Liver (tissue), 8 donors: ENCODE measurements at regions not wholly inside any gene's neighbourhood (a gene's known extent, or its start where the extent isn't known, plus 50 kb on each side); places are given as distances from the start of the nearest gene placed in this dataset.

Source experiments
- DNase-seq: peaks from one replicate; pipeline ENCODE4 v3.0.0-alpha.2; 2017; ENCODE audit warnings: low spot score
- H3K27ac ChIP-seq, 2 donors: one replicate each; pipeline ENCODE4 v1.7.0; 2013; ENCODE audit warnings: inconsistent platforms in 2 of 2, low read length in 2 of 2, control low read depth in 1 of 2, low read depth in 1 of 2, mild to moderate bottlenecking in 1 of 2
- H3K27me3 ChIP-seq, 4 donors: one replicate each; pipeline versions ENCODE4 v1.6.1 to v1.7.0; 2013; ENCODE audit warnings: low read length in 3 of 4, inconsistent platforms in 1 of 4, mild to moderate bottlenecking in 1 of 4, moderate library complexity in 1 of 4; ENCODE audit not compliant: control insufficient read depth in 4 of 4, insufficient read depth in 4 of 4
- H3K36me3 ChIP-seq, 4 donors: one replicate each; pipeline versions ENCODE4 v1.6.1 to v1.7.0; 2013; ENCODE audit warnings: low read length in 3 of 4, mild to moderate bottlenecking in 3 of 4, low read depth in 1 of 4, moderate library complexity in 1 of 4; ENCODE audit not compliant: control insufficient read depth in 4 of 4, insufficient read depth in 3 of 4
- H3K4me1 ChIP-seq, 4 donors: one replicate each; pipeline versions ENCODE4 v1.6.1 to v1.7.0; 2013; ENCODE audit warnings: low read length in 3 of 4, mild to moderate bottlenecking in 3 of 4, moderate library complexity in 1 of 4; ENCODE audit not compliant: control insufficient read depth in 4 of 4, insufficient read depth in 4 of 4
- H3K4me3 ChIP-seq, 3 donors: one replicate each; pipeline versions ENCODE4 v1.6.1 to v1.7.0; 2013; ENCODE audit warnings: low read length in 3 of 3, control low read depth in 1 of 3, low read depth in 1 of 3, mild to moderate bottlenecking in 1 of 3
- H3K9ac ChIP-seq, 2 donors: one replicate each; pipeline ENCODE4 v1.7.0; 2013; ENCODE audit warnings: low read length in 2 of 2, mild to moderate bottlenecking in 2 of 2, moderate library complexity in 2 of 2, control low read depth in 1 of 2, low read depth in 1 of 2
- H3K9me3 ChIP-seq, 4 donors: one replicate each; pipeline versions ENCODE4 v1.6.1 to v1.7.0; 2013; ENCODE audit warnings: low read length in 3 of 4; ENCODE audit not compliant: control insufficient read depth in 4 of 4
- ATF3 ChIP-seq: IDR thresholded peaks from 2 replicates; pipeline ENCODE4 v1.6.1; 2016; ENCODE audit warnings: antibody characterized with exemption
- EGR1 ChIP-seq, 2 donors: IDR thresholded peaks; 2 replicates each; pipeline ENCODE4 v1.6.1; 2016 to 2018; ENCODE audit warnings: antibody characterized with exemption in 2 of 2, low read depth in 2 of 2
- FOXA1 ChIP-seq: IDR thresholded peaks from 2 replicates; pipeline ENCODE4 v1.6.1; 2016; ENCODE audit warnings: antibody characterized with exemption
- FOXA2 ChIP-seq: IDR thresholded peaks from 2 replicates; pipeline ENCODE4 v1.6.1; 2016; ENCODE audit warnings: antibody characterized with exemption
- GABPA ChIP-seq, 2 donors: IDR thresholded peaks in 1 of 2; conservative IDR thresholded peaks in 1 of 2; 2 replicates each; pipeline ENCODE4 v1.6.1; 2016; ENCODE audit warnings: antibody characterized with exemption in 2 of 2, mild to moderate bottlenecking in 1 of 2, moderate library complexity in 1 of 2
- HNF4A ChIP-seq, 2 donors: conservative IDR thresholded peaks; 2 replicates each; pipeline ENCODE4 v1.6.1; 2016; ENCODE audit warnings: antibody characterized with exemption in 2 of 2, mild to moderate bottlenecking in 2 of 2
- HNF4G ChIP-seq: IDR thresholded peaks from 2 replicates; pipeline ENCODE4 v1.6.1; 2016; ENCODE audit warnings: antibody characterized with exemption
- JUND ChIP-seq, 2 donors: IDR thresholded peaks; 2 replicates each; pipeline ENCODE4 v1.6.1; 2016; ENCODE audit warnings: antibody characterized with exemption in 2 of 2
- MAX ChIP-seq: IDR thresholded peaks from 2 replicates; pipeline ENCODE4 v1.6.1; 2016; ENCODE audit warnings: antibody characterized with exemption
- NR2F2 ChIP-seq: IDR thresholded peaks from 2 replicates; pipeline ENCODE4 v1.6.1; 2016; ENCODE audit warnings: antibody characterized with exemption
- RAD21 ChIP-seq, 2 donors: IDR thresholded peaks; 2 replicates each; pipeline ENCODE4 v1.6.1; 2016; ENCODE audit warnings: antibody characterized with exemption in 2 of 2, mild to moderate bottlenecking in 2 of 2
- RXRA ChIP-seq, 2 donors: IDR thresholded peaks; 2 replicates each; pipeline ENCODE4 v1.6.1; 2017 to 2018; ENCODE audit warnings: antibody characterized with exemption in 2 of 2, mild to moderate bottlenecking in 1 of 2
- SP1 ChIP-seq: IDR thresholded peaks from 2 replicates; pipeline ENCODE4 v1.6.1; 2018; ENCODE audit warnings: antibody characterized with exemption, mild to moderate bottlenecking
- TAF1 ChIP-seq: conservative IDR thresholded peaks from 2 replicates; pipeline ENCODE4 v1.6.1; 2016; ENCODE audit warnings: antibody characterized with exemption, mild to moderate bottlenecking
- YY1 ChIP-seq: IDR thresholded peaks from 2 replicates; pipeline ENCODE4 v1.6.1; 2016; ENCODE audit warnings: antibody characterized with exemption, mild to moderate bottlenecking
- WGBS: extraction: QIAGEN DNeasy Blood & Tissue Kit; methylation state at CpG from one replicate; pipeline ENCODE4 v1.1.7; 2013; 5-methylcytosine and 5-hydroxymethylcytosine counted together
- TF ChIP-seq, protein P1 (sequence below): IDR thresholded peaks from 2 replicates; pipeline ENCODE4 v1.6.1; 2016; ENCODE audit warnings: antibody characterized with exemption
- TF ChIP-seq, protein P2 (sequence below): fragments of 150-350 bp; IDR thresholded peaks from 2 replicates; pipeline ENCODE4 v1.5.1; 2017; ENCODE audit warnings: improper control_type of control experiment, low read depth, low read length; ENCODE audit not compliant: missing input control
- TF ChIP-seq, protein P3 (sequence below): IDR thresholded peaks from 2 replicates; pipeline ENCODE4 v1.6.1; 2016; ENCODE audit warnings: antibody characterized with exemption, mild to moderate bottlenecking
- donor health status: healthy.
- donor health status: healthy.
- donor health status: healthy.
- donor health status: healthy.
- donor health status: healthy.

DNA sequence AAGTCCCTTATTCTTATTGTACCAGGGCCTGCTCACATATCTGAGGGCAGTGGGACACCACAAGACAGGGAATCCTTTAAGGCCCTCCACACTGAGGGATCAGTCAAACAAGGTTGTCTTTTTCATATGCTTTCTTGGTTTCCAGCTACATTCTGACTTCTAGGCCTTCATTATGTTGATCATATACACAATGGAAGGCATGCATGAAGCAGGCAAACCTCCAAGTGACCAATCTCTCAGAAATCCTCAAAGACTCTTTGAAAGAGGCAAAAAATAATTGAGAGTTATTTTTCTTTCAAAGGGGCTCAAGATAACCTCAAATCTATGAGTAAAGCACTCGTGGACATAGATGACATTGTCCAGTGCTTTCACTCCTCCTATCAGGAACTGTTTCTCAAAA lies 1195.9 kb upstream of the ACO1 start:
- peaks cover 0 to 2% (median 0%) of the 10 kb centered on the region in 4 donors for H3K27me3 ChIP-seq
- H3K9ac ChIP-seq = no peak overlapping the region
- H3K27ac ChIP-seq = no peak overlapping the region
- DNase-seq = no peak
- TF ChIP-seq RAD21 (IDR thresholded peaks at IDR 0.05) = no peak
- TF ChIP-seq MAX = no peak
- TF ChIP-seq SP1 = no peak
- TF ChIP-seq, protein P1, sequence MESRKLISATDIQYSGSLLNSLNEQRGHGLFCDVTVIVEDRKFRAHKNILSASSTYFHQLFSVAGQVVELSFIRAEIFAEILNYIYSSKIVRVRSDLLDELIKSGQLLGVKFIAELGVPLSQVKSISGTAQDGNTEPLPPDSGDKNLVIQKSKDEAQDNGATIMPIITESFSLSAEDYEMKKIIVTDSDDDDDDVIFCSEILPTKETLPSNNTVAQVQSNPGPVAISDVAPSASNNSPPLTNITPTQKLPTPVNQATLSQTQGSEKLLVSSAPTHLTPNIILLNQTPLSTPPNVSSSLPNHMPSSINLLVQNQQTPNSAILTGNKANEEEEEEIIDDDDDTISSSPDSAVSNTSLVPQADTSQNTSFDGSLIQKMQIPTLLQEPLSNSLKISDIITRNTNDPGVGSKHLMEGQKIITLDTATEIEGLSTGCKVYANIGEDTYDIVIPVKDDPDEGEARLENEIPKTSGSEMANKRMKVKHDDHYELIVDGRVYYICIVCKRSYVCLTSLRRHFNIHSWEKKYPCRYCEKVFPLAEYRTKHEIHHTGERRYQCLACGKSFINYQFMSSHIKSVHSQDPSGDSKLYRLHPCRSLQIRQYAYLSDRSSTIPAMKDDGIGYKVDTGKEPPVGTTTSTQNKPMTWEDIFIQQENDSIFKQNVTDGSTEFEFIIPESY = no peak
- no peak for TF ChIP-seq FOXA2
- TF ChIP-seq, protein P2, sequence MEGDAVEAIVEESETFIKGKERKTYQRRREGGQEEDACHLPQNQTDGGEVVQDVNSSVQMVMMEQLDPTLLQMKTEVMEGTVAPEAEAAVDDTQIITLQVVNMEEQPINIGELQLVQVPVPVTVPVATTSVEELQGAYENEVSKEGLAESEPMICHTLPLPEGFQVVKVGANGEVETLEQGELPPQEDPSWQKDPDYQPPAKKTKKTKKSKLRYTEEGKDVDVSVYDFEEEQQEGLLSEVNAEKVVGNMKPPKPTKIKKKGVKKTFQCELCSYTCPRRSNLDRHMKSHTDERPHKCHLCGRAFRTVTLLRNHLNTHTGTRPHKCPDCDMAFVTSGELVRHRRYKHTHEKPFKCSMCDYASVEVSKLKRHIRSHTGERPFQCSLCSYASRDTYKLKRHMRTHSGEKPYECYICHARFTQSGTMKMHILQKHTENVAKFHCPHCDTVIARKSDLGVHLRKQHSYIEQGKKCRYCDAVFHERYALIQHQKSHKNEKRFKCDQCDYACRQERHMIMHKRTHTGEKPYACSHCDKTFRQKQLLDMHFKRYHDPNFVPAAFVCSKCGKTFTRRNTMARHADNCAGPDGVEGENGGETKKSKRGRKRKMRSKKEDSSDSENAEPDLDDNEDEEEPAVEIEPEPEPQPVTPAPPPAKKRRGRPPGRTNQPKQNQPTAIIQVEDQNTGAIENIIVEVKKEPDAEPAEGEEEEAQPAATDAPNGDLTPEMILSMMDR = no peak
- TF ChIP-seq RXRA (IDR thresholded peaks at IDR 0.05) = no peak
- no peak for TF ChIP-seq NR2F2
- TF ChIP-seq GABPA (IDR thresholded peaks at IDR 0.05 in 1 of 2, conservative IDR thresholded peaks at IDR 0.05 in 1 of 2) = no peak
- TF ChIP-seq JUND (IDR thresholded peaks at IDR 0.05) = no peak
- TF ChIP-seq YY1 = no peak
- TF ChIP-seq FOXA1 = no peak
- TF ChIP-seq HNF4A (conservative IDR thresholded peaks at IDR 0.05) = no peak
- TF ChIP-seq HNF4G = no peak
- TF ChIP-seq TAF1 = no peak
- no peak for TF ChIP-seq ATF3
- TF ChIP-seq EGR1 (IDR thresholded peaks at IDR 0.05; ENCODE audit: low read depth in 2 of 2) = no peak
- TF ChIP-seq, protein P3, sequence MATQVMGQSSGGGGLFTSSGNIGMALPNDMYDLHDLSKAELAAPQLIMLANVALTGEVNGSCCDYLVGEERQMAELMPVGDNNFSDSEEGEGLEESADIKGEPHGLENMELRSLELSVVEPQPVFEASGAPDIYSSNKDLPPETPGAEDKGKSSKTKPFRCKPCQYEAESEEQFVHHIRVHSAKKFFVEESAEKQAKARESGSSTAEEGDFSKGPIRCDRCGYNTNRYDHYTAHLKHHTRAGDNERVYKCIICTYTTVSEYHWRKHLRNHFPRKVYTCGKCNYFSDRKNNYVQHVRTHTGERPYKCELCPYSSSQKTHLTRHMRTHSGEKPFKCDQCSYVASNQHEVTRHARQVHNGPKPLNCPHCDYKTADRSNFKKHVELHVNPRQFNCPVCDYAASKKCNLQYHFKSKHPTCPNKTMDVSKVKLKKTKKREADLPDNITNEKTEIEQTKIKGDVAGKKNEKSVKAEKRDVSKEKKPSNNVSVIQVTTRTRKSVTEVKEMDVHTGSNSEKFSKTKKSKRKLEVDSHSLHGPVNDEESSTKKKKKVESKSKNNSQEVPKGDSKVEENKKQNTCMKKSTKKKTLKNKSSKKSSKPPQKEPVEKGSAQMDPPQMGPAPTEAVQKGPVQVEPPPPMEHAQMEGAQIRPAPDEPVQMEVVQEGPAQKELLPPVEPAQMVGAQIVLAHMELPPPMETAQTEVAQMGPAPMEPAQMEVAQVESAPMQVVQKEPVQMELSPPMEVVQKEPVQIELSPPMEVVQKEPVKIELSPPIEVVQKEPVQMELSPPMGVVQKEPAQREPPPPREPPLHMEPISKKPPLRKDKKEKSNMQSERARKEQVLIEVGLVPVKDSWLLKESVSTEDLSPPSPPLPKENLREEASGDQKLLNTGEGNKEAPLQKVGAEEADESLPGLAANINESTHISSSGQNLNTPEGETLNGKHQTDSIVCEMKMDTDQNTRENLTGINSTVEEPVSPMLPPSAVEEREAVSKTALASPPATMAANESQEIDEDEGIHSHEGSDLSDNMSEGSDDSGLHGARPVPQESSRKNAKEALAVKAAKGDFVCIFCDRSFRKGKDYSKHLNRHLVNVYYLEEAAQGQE = no peak
- H3K4me3 ChIP-seq = no peak overlapping the region
- H3K9me3 ChIP-seq = peaks cover 0 to 2% (median 0%) of the 10 kb centered on the region in 4 donors
- 32% methylated on average over 1 of the region's 1 CpG for WGBS
- no peaks in the 10 kb centered on the region for H3K4me1 ChIP-seq
- H3K36me3 ChIP-seq = no peaks in the 10 kb centered on the region
